OCI-M1 (cell line): ENCODE measurements at regions not wholly inside any gene's neighbourhood (a gene's known extent, or its start where the extent isn't known, plus 50 kb on each side); places are given as distances from the start of the nearest gene placed in this dataset.

Source experiments
- DNase-seq: peaks from one replicate; lab custom pipeline; 2025; lab: John Stamatoyannopoulos, UW

DNA sequence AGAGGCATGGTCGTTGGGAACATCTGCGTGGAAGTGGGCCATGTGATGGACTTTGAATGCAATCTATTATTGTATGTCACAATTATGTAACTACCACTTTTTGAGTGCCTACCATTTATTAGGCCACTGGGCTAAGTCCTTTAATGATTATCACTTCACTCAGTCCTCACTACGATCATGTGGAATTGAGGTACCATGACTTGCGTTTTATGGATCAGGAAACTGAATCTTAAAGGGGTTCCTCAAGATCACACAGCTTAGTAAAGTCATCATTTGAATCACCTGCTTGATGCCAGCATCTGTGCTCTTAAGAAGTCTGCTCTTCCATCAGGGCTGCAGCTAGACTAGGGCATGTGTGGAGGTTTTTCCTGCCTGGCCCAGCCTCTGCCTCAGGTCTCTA is 136.7 kb downstream of the DAD1 start:
- no peak for DNase-seq

DNA sequence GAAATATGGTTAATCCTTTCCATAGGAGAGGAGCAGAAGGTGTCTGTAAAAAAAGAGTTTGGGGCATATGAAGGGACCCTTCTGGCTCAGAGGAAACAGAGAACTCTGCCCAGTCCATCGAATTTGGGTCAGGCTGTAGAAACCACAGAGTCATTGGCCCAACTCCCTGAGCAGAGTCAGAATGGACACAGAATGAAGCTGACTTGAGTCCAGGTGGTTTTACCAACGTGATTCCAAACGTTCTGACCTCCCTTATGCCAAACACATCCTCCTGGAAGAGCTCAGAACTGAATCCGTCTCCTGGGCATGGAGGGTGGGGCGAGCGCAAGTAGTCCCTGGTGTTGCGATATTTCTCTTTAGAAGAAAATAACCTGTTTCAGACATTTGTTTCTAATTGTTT is 138.8 kb downstream of the DAD1 start:
- DNase-seq = no peak

DNA sequence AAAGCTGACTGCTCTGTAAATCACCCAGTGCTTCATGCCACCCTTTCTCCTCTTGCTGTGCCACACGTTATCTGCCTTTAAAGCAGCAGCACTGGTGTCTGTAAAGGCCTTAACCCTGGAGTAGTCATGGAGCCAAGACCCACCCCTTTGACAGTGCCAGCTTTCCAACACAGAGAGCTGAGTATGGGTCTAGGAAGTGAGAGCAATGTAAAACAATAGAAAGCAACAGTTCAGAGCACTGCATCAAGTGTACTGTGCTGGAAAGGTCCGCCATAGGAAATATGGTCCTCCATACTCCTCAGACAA is 139.5 kb downstream of the DAD1 start:
- DNase-seq = no peak

DNA sequence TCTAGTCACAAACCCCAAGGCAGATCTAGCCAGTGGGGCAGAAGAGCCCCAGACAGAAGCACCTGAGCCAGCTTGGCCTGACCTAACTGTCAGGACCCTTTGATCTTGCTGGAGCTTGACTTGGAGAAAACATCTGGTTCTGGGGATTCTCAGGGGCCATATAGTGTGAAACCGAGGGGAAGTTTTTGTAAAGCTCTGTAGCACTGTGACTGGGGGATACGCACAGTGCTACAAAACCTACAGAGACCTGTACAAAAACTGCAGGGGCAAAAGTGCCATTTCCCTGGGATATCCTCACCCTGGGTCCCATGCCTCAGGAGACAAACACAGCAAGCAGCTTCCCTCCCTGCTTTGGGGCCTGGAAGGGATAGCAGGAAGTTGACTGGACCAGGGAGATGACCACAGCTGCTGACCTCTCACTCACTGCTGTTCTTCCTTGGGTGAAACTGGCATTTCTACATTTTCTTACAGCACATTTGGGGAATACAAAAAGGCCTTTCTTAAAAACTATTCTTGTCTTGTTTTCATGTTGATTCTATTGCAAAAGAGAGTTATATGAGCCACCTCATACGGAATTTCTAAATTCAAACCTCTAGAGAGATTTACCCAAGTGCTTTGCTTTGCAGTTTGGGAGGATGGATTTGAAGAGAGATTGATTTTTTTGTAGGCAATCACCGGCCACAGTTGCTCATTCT is 140.0 kb downstream of the DAD1 start:
- no peak for DNase-seq

DNA sequence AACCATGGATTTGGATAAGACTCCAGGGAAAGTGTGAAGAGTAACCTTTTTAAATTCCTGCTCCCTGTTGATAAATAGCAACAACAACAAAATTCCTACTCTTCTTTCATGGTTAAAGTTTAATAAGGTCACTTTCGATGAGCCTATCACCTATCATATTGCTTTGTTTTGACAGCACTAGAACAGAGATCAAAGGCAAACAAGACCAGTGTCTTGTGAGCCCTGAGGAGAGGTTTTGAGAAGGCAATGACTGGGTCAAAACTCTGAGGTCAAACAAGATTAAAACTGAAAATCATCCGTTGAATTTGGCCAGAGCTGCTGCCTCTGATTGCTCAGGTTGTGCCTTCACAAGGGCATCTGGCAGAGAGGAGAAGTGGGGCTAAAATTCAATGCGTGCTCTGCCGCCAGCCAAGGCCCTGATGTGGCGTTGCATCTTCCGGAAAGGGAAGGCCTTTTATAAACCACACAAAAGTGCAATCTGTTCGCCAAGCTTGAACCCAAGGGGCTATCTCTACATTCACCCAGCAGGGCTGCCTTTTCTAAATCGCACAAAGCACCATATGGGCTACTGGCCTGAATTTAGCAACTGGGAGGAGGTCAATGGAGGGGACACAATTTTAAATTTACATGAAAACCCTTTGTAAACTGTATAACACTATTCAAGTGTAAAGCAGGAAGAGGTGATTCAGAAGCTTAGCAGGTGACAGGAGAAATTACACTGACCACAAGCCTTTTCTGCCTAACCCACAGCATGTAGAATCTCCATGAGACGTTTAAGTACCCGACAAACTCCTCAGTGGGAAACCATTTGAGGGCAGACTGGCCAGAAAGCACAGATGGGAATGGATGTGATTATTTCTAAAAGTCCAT is 140.8 kb downstream of the DAD1 start:
- DNase-seq = no peak

DNA sequence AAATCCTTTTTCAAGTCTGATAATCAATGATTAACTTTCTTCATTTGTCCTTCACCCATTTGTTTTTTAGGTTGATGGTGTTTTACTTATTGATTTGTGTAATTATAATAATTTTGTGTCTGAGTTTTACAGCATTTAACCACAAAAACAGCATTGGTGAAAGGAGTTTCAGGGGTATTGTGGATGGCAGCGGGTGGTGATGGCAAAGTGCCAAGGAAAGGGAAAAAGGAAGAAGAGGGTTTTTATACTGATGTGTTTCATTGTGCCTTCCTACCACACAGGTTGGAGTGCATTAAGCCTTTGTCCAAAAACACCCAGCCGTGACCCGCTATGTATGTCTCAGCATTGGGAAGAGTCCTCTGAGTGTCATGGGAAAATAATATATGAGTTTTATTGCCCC is 150.3 kb downstream of the DAD1 start:
- DNase-seq = no peak

DNA sequence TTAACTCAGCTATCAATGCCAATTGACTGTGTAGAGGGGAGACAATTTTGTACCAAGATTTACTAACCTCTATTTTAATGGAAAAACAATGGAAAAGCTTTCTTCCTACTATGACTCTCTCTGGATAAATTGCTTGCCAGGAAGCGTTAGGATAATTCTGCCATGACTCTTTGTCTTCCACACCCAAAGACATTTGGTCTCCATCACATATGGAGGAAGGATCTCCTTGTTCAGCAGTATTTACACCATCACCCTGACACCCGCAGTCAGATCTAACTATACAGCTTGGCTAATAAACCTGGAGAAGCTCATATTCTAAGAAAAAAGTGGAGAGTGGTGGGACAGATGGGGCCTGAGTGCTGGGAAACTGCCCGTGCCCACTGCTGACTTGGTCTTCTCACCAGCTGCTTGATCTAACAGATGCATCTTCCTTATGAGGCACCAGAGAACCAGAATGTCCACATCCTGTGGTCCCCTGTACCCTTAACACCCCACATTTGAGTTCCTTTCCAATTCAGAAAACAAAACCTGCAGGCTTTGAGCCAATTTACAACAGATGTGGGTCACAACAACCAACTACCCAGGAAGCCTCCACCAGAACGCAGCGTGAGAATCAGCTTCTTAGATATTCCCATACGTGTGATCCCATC is 154.0 kb downstream of the DAD1 start:
- DNase-seq = no peak

DNA sequence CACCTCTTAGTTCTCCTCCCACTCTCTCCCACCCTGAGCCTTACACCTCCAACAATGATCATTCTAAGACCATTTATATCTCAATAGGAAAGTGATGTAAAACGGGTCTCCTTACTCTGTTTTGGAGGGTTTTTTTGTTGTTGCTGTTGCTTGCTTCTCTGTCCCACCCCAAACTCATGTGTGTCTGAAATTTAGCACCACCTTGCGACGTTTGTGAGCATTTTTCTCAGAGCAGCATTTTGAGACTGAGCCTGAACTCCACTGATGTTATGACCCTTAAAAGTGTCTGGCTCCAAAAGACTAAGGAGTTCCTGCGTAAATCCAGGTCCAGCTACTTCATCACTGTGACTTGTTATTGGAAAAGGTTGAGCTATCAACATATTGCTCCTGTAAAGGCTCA is 155.0 kb downstream of the DAD1 start:
- peak; percentile 70 for DNase-seq

DNA sequence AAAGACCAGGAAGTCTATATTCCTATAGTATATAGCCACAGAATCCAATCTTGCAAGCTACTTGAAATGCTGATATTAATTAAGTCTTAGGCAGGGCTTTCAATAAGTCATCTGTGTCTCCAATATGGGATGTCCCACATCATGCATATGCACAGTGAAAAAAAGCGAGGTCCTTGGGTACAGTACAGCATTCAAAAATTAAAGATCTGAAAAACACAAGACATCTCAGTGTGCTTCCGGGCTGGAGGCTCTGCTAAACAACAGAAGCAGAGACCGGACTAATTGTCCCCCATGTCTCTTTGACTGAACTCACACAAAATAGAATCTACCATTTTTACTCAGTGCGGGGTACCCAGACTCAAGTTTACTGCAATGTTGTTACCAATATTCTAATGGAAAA is 156.0 kb downstream of the DAD1 start:
- peak; percentile 43 for DNase-seq

DNA sequence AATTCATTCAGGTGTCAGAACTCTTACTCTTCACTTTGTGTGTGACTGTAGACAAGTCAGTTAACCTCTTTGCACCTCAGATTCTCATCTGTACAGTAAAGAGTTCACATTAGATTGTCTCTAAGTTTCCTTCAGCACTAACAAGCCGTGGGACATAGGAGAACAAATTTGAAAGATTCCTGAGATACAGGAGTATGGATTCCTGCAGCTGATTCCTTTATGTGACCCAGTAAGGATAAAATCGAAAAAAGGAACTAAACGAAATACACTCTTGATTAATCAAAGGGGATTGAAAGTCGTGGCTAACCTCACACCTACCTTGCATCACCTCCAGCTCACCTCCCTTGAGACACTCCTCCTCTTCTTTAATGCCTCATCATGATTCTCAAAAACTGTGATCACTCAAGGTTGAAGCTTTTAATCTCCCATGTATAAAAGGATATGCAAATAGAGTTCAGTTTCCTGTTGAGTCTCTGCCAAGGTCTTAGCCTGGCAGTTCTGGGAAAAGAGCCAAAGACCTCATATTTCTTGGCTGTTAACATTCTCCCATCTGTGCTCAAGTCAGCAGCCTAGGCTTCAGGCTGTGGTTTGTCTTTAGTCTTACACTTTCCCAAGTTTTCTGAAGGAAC is 156.6 kb downstream of the DAD1 start:
- DNase-seq = peak; percentile 86

DNA sequence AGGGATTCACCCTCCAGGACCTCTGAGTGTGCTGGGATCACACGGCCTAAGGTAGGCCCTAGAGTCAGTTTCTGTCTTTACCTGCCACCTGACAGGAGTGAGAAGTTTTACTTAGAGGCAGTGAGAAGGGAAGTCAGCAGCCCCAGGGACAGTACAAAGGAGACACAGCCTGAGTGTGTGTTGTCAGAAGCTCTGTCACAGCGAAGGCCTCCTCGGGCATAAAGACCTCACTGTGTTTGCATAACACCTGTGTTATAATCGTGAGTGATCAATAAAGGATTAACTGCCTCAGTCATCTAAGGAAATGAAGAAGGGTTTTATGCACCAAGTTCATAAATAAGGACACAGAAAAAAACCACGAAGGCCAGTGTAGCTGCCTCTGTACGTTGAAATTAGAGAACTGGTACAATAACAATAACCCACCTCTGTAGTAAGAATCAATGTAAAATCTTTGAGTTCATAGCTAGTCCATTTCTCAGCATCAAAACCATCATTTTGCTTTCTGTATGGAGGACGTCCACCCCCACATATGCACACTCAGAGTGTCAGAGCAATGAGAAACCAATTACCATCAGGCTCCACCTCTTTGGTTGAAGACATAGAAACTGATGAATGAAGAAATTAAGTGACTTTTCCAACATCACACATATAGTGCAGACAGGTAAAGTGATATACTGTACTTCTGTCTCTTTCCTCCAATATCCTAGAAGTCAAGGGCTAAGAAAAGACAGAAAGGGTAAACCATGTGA is 159.3 kb downstream of the DAD1 start:
- no peak for DNase-seq

DNA sequence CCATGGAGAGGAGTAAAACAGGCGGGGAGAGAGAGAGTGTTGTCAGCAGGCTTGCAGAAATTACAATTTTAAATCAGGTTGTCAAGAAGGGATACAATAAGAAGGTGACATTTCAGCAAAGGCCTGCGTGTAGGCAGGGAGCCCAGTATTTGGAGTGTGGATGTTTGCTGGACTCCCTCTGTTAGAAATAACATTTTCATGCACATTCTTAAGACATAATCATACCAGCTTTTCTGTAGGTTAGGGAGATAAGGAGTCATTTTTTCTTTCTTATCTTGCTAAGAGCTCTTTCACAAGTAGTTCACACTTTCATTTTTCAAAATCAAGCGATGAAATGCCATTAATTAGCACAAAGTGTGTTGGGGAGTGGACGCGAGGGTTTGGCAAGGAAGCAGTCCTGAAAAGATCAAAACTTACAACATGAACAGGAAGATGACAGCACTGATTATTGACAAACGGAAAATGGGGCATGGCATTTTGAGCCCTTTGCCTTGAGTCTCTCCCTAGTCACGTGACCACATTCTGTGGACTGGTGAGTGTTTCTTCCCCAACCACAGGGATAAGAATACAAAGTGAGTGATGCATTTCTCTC is 160.2 kb downstream of the DAD1 start:
- peak; percentile 77 for DNase-seq

DNA sequence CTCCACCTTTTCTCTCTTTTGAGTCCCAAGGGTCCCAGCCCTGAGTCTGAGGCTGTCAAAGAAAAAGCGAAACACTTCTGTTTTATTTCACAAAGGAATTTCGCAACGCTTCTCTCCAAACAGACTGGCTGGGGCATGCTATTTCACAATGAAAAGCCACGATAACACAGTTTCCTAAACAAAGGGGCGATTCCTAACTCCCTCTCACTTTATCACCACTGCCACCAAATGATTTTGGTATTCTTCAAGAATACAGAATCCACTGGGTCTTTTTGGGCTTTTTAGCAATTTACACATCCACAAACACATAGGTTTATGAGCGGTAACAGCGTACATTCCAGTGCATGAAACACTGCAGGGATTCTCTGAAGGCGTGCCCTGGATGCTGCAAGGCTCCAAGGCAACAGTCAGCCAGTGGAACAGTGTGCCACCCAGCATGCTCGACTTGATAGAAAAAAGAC is 161.2 kb downstream of the DAD1 start:
- DNase-seq = peak; percentile 92

DNA sequence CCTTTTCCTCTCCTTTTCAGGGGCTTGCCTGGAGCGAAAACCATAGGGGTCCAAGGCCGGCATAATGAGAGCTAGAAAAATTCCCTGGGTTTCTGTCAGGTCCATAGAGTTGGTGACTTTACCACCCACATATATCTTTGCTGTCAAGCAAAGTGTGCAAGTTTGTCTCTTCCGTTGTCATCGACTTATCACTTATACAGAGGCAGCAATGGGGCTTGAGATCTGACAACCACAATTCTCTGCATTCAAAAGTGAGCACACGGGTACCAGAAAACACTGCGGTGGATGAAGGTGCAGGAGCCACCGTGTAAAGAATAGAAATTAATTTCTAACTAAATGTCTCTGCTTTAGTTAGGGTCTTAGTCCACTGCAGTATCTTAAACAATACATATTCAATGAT is 162.3 kb downstream of the DAD1 start:
- DNase-seq = peak; percentile 12

DNA sequence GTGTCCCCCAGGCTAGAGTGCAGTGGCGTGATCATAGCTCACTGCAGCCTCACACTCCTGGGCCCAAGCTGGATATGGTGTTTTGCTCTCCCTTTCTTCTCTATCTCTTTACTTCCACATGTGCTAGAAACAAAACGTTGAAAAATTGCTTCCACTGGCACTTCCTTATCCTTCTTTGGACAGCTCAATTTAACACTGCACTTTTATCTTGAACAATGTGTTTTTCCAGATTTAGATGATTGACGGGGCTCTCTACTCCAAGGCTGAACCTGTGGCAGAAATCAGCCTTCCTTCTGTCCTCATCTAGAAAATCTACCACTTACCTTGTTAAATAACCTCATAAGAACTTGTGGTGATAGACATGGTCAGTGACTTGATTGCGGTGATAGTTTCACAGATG is 165.1 kb downstream of the DAD1 start:
- peak; percentile 57 for DNase-seq

DNA sequence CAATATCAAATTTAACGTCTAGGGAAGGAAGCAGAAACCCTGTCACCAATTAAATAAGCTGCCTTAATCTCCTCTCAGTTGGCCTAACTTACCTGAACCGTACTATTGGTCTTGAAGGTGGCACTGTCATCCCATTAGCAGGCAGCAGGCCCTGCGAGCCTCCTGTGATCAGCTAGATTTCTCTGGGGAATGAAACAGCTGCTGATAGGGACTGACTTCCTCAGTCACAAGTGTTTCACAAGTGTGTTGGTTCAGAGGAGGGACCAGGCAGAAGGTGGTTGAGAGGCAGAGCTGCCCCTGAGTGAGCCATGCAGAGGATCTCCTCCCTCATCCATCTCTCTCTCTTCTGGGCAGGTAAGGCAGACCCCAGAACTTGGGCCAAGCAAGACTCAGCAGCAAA is 166.8 kb downstream of the DAD1 start:
- DNase-seq = peak; percentile 31

DNA sequence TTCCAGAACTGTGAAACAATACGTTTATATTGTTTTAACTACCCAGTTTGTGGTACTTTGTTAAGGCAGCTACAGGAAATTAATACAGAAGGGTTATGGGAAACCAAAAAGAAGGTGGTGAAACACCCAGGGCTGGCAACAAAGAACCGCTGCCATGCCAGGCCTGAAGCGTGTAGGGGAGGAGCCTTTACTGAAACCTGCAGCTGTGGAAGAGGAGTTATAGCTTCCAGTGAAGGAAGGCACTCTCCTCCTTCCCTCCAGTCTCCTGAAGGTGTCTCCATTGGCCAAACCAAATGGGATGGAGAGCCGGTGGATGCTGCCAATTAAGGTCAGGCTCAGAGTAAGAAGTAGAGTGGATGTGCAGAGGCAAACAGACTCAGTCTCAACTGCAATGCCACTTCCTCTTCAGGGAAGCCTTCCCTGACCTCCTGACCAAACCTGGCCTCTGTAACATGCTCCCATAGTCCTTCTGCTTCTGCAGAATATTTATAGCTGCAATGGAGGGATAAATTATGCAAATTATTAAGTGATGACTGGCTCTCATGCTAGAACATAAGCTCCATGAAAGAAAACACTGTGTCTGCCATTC is 168.3 kb downstream of the DAD1 start:
- DNase-seq = peak; percentile 8

DNA sequence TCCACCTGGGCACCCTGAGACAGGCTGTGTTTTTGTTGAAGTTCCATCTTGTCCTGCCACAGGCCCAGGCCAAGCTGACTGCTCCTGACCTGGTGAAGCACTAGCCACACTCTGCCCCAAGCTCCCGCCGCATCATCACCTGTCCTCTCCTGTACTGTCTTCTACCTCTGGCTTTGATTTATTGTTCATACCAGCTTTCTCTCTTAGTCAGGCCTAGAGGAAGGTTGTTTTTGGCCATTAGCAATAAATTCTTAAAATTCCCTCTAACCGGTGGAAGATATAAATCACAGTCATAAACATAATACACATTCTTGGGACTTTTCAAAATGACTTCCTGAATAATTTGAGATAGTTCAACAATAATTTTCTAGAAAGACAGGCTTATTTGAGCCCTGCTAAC is 169.4 kb downstream of the DAD1 start:
- DNase-seq = no peak

DNA sequence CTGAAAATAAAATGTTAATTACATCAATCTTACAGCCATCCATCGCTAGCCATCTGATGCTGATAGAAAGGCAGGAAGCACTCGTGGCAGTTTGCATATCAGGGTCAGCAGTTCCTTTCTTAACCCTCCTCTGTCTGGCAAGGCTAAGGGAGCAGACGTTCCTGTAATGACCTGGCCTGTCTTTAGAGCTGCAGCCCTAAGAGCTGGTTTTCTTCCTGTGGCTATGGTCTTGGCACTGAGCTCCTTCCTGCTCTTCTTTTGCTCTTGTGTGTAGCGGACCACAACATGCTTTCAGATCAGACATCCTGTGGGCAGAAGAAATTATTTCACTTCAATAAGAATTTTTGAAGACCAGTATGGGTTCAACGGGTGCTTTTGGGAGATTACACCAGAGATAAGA is 170.4 kb downstream of the DAD1 start:
- peak; percentile 61 for DNase-seq

DNA sequence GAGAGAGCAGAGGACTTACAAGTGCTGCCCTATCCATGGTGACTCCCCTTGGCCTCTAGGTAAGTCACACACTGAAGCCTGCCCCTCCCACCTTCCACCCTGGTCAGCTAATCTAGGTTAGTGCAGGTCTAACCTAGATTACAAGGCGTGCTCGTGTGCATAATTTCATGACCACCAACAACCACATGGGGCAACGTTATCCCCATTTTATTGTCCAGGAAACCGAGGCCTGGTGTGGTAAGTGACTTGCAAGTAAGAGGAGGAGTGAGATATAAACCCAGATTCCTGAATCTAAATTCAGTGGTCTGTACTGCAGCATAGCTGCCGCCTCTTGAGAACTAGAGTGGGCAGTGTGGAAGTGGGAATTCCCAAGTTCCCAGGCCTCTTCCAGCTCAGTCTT is 171.1 kb downstream of the DAD1 start:
- DNase-seq = peak; percentile 60

DNA sequence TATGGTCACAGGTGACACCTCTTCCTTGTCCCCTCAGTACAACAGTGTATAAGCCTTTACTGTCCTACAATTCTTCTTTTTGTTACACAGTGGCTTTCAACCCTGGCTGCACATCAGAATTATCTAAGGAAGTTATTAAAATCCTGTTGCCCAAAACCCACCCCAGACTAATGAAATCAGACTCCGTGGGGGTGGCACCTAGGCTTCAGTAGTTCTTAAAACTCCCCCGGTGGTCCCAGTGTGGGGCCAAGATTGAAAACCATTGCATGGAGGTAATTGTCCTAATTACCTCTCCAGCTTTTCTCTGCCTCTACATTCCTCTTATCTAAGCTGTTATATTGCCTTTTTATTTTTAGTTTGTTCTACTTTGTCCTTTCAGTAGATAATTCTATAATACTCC is 172.8 kb downstream of the DAD1 start:
- DNase-seq = no peak
